ENCODE measurements at regions not wholly inside any gene's neighbourhood (a gene's known extent, or its start where the extent isn't known, plus 50 kb on each side); places are given as distances from the start of the nearest gene placed in this dataset.

DNA sequence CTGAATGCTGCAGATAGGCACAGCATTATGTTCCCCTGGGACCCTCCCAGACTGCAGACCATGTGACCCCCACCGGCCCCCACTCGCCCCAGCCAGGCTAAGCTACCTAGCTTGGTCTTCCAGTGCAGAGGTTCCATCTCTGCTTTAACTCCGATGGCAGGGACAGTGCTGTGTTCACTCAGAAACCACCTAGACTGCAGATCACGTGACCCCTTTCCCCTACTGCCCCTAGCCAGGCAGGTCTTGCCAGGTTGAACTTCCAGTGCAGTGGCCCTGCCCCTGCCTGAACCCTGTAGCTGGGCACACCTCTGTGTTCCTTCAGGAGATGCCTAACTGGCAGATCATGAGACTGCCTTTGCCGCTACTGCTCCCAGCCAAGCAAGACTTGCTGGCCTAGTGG lies 1116.2 kb downstream of the FLRT2 start:
- TF ChIP-seq, protein P1, sequence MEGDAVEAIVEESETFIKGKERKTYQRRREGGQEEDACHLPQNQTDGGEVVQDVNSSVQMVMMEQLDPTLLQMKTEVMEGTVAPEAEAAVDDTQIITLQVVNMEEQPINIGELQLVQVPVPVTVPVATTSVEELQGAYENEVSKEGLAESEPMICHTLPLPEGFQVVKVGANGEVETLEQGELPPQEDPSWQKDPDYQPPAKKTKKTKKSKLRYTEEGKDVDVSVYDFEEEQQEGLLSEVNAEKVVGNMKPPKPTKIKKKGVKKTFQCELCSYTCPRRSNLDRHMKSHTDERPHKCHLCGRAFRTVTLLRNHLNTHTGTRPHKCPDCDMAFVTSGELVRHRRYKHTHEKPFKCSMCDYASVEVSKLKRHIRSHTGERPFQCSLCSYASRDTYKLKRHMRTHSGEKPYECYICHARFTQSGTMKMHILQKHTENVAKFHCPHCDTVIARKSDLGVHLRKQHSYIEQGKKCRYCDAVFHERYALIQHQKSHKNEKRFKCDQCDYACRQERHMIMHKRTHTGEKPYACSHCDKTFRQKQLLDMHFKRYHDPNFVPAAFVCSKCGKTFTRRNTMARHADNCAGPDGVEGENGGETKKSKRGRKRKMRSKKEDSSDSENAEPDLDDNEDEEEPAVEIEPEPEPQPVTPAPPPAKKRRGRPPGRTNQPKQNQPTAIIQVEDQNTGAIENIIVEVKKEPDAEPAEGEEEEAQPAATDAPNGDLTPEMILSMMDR (IDR thresholded peaks at IDR 0.05): no peak
- TF ChIP-seq POLR2A (IDR thresholded peaks at IDR 0.05): no peak

Data from right lobe of liver (tissue), 4 donors.